ENCODE measurements at regions not wholly inside any gene's neighbourhood (a gene's known extent, or its start where the extent isn't known, plus 50 kb on each side); places are given as distances from the start of the nearest gene placed in this dataset.
A peak's percentile ranks its signal among the peaks of the same experiment; 100 is the strongest.

GRCh38 chr17:409848-410542 lies 57.4 kb upstream of the RPH3AL start:
- in situ Hi-C loops (cut with MboI; ENCODE audit: low sequenced_read_pairs, unreplicated experiment): no loop called here
- peak; percentile 99 for DNase-seq (ENCODE audit: low spot score)
- no peak for TF ChIP-seq CTCF (IDR thresholded peaks at IDR 0.05; ENCODE audit: borderline replicate concordance, control extremely low read depth, extremely low read depth, insufficient read depth, missing control alignments)

GRCh38 chr17:409308-409847 lies 56.8 kb upstream of the RPH3AL start:
- TF ChIP-seq CTCF (IDR thresholded peaks at IDR 0.05; ENCODE audit: borderline replicate concordance, control extremely low read depth, extremely low read depth, insufficient read depth, missing control alignments): no peak
- no peak for DNase-seq (ENCODE audit: low spot score)
- in situ Hi-C loops (cut with MboI; ENCODE audit: low sequenced_read_pairs, unreplicated experiment): no loop called here

- in situ Hi-C loops (cut with MboI; ENCODE audit: low sequenced_read_pairs, unreplicated experiment): no loop called here
- TF ChIP-seq CTCF (IDR thresholded peaks at IDR 0.05; ENCODE audit: borderline replicate concordance, control extremely low read depth, extremely low read depth, insufficient read depth, missing control alignments): no peak
- DNase-seq (ENCODE audit: low spot score): no peak
These were observed 52.1 kb upstream of the RPH3AL start for GRCh38 chr17:404703-405102.
